ENCODE measurements at regions not wholly inside any gene's neighbourhood (a gene's known extent, or its start where the extent isn't known, plus 50 kb on each side); places are given as distances from the start of the nearest gene placed in this dataset.

- TF ChIP-seq ZNF331 (CRISPR knock-in tag; IDR thresholded peaks at IDR 0.05; ENCODE audit: low read depth), result no peak
- TF ChIP-seq EZH2 (IDR thresholded peaks at IDR 0.05; ENCODE audit: low read depth, unreplicated experiment), result no peak
- TF ChIP-seq JUNB (IDR thresholded peaks at IDR 0.05; ENCODE audit: unreplicated experiment), result no peak
- no peak for TF ChIP-seq STAT1 (IDR thresholded peaks at IDR 0.05; ENCODE audit: unreplicated experiment)
Measured at GRCh38 chr11:127461241-127462064, 460.9 kb upstream of the KIRREL3 start (continued).

GRCh38 chr11:127458561-127458960 is 458.0 kb upstream of the KIRREL3 start:
- no peak overlapping the region for H3K27ac ChIP-seq (ENCODE audit: low read depth)
- H3K4me2 ChIP-seq, result no peak overlapping the region
- Mint-ChIP-seq H3K9me3 (no peaks in the 10 kb centered on the region), H3K36me3 (ENCODE audit: low read depth) (no peaks in the 10 kb centered on the region), H3K27ac (no peak overlapping the region), H3K4me1 (peaks cover 17% of the 10 kb centered on the region), H3K27me3 (ENCODE audit: insufficient read depth, low read depth, poor library complexity) (no peaks in the 10 kb centered on the region), H3K4me3 (no peak overlapping the region)
- ATAC-seq (peak; percentile 43; the same call in 2 of the 3 replicates), DNase-seq (ENCODE audit: low spot score) (no peak)
- H3K9me2 ChIP-seq (ENCODE audit: insufficient read depth), result no peaks in the 10 kb centered on the region
- no peaks in the 10 kb centered on the region for H3K36me3 ChIP-seq (ENCODE audit: insufficient read depth)
- no peak overlapping the region for H2AFZ ChIP-seq
- H3K4me1 ChIP-seq (ENCODE audit: insufficient read depth), result peaks cover 7% of the 10 kb centered on the region; the same call in 1 of the 2 replicates
- no peaks in the 10 kb centered on the region for H3K27me3 ChIP-seq (ENCODE audit: insufficient read depth)
- H3K4me3 ChIP-seq, result no peak overlapping the region
- no peaks in the 10 kb centered on the region for H4K20me1 ChIP-seq (replicated peaks; ENCODE audit: insufficient read depth)
- no peaks in the 10 kb centered on the region for H3F3A ChIP-seq (replicated peaks; ENCODE audit: low read depth)
- no peaks in the 10 kb centered on the region for H3K79me2 ChIP-seq (replicated peaks; ENCODE audit: insufficient read depth)
- TF ChIP-seq ZNF114 (CRISPR knock-in tag; IDR thresholded peaks at IDR 0.05) (no peak), CREB1 (CRISPR knock-in tag; IDR thresholded peaks at IDR 0.05; ENCODE audit: low read depth) (no peak), POLR2AphosphoS5 (IDR thresholded peaks at IDR 0.05; ENCODE audit: low read depth) (no peak), STAT1 (IDR thresholded peaks at IDR 0.05; ENCODE audit: unreplicated experiment) (no peak), EZH2 (IDR thresholded peaks at IDR 0.05; ENCODE audit: low read depth, unreplicated experiment) (no peak), EZH2phosphoT487 (IDR thresholded peaks at IDR 0.05; ENCODE audit: unreplicated experiment) (no peak), ZNF331 (CRISPR knock-in tag; IDR thresholded peaks at IDR 0.05; ENCODE audit: low read depth) (no peak), NANOG (IDR thresholded peaks at IDR 0.05; ENCODE audit: borderline replicate concordance) (no peak), JUNB (IDR thresholded peaks at IDR 0.05; ENCODE audit: unreplicated experiment) (no peak), ZNF462 (CRISPR knock-in tag; IDR thresholded peaks at IDR 0.05) (no peak)
- TF ChIP-seq, protein P1, sequence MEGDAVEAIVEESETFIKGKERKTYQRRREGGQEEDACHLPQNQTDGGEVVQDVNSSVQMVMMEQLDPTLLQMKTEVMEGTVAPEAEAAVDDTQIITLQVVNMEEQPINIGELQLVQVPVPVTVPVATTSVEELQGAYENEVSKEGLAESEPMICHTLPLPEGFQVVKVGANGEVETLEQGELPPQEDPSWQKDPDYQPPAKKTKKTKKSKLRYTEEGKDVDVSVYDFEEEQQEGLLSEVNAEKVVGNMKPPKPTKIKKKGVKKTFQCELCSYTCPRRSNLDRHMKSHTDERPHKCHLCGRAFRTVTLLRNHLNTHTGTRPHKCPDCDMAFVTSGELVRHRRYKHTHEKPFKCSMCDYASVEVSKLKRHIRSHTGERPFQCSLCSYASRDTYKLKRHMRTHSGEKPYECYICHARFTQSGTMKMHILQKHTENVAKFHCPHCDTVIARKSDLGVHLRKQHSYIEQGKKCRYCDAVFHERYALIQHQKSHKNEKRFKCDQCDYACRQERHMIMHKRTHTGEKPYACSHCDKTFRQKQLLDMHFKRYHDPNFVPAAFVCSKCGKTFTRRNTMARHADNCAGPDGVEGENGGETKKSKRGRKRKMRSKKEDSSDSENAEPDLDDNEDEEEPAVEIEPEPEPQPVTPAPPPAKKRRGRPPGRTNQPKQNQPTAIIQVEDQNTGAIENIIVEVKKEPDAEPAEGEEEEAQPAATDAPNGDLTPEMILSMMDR (conservative IDR thresholded peaks at IDR 0.05; ENCODE audit: low read depth in 2 of 2), result no peak
- TF ChIP-seq, protein P2, sequence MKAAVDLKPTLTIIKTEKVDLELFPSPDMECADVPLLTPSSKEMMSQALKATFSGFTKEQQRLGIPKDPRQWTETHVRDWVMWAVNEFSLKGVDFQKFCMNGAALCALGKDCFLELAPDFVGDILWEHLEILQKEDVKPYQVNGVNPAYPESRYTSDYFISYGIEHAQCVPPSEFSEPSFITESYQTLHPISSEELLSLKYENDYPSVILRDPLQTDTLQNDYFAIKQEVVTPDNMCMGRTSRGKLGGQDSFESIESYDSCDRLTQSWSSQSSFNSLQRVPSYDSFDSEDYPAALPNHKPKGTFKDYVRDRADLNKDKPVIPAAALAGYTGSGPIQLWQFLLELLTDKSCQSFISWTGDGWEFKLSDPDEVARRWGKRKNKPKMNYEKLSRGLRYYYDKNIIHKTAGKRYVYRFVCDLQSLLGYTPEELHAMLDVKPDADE (IDR thresholded peaks at IDR 0.05), result no peak

All from GM23338 (cell line).